H1 (cell line): ENCODE measurements at regions not wholly inside any gene's neighbourhood (a gene's known extent, or its start where the extent isn't known, plus 50 kb on each side); places are given as distances from the start of the nearest gene placed in this dataset.

ENCODE experiments used
- CTCF ChIA-PET: fragments of 300-600 bp; sonication (Branson Sonifier 250); formaldehyde crosslinking; loops from one replicate; lab custom pipeline; 2021; ENCODE audit not compliant: partially characterized antibody; lab: Charles Lee
- POLR2A ChIA-PET: fragments of 300-600 bp; sonication (Branson Sonifier 250); formaldehyde crosslinking; loops from one replicate; lab custom pipeline; 2021; ENCODE audit warnings: inconsistent platforms; ENCODE audit not compliant: partially characterized antibody; lab: Charles Lee
- DNase-seq, 2 experiments: peaks; one replicate each; pipeline versions ENCODE4 v3.0.0 to v3.0.0-alpha.2; 2010 to 2022; ENCODE audit warnings: low spot score in 2 of 2, low read depth in 1 of 2, mixed read lengths in 1 of 2
- FAIRE-seq: peaks from 2 replicates; lab custom pipeline; 2011; peaks lifted over from hg19 to GRCh38; lab: Jason Lieb, UNC
- H2AFZ ChIP-seq: 2 replicates; pipeline ENCODE4 v1.8.1; 2012; ENCODE audit warnings: low read length, inconsistent platforms
- H2AK5ac ChIP-seq: 2 replicates; pipeline ENCODE4 v1.6.1; 2013; ENCODE audit warnings: low read depth, low read length
- H2BK120ac ChIP-seq: replicated peaks from 2 replicates; pipeline ENCODE3; 2013; ENCODE audit warnings: low read depth, low read length, inconsistent platforms
- H2BK12ac ChIP-seq: 2 replicates; pipeline ENCODE4 v1.6.1; 2013; ENCODE audit warnings: low read depth, low read length
- H2BK15ac ChIP-seq: 2 replicates; pipeline ENCODE4 v1.6.1; 2013; ENCODE audit warnings: low read length
- H2BK20ac ChIP-seq: 2 replicates; pipeline ENCODE4 v1.6.1; 2013; ENCODE audit warnings: low read length
- H2BK5ac ChIP-seq: 2 replicates; pipeline ENCODE4 v1.6.1; 2013; ENCODE audit warnings: low read depth, low read length
- H3K14ac ChIP-seq: 2 replicates; pipeline ENCODE4 v1.6.1; 2013; ENCODE audit warnings: inconsistent platforms; ENCODE audit not compliant: insufficient read length
- H3K18ac ChIP-seq: 2 replicates; pipeline ENCODE4 v1.6.1; 2013; ENCODE audit warnings: low read length; ENCODE audit errors: extremely low read depth
- H3K23ac ChIP-seq: 2 replicates; pipeline ENCODE4 v1.6.1; 2013; ENCODE audit warnings: inconsistent platforms; ENCODE audit not compliant: insufficient read length
- H3K23me2 ChIP-seq: 2 replicates; pipeline ENCODE4 v1.6.1; 2013; ENCODE audit warnings: low read depth, low read length
- H3K27ac ChIP-seq: 2 replicates; pipeline ENCODE4 v1.6.1; 2011; ENCODE audit warnings: low read depth, low read length, inconsistent platforms
- H3K27me3 ChIP-seq, 4 experiments: replicated peaks in 1 of 4; 1 replicate in 1 of 4; 2 replicates in 3 of 4; pipeline versions ENCODE4 v1.6.1 to v1.8.1; 2011 to 2013; ENCODE audit warnings: low read length in 3 of 4, mild to moderate bottlenecking in 3 of 4, inconsistent platforms in 2 of 4, mixed read lengths in 2 of 4, moderate library complexity in 1 of 4; ENCODE audit not compliant: control insufficient read depth in 3 of 4, insufficient read depth in 3 of 4; ENCODE audit errors: extremely low read depth in 1 of 4
- H3K36me3 ChIP-seq, 4 experiments: 2 replicates each; pipeline versions ENCODE4 v1.6.1 to v1.8.1; 2011 to 2013; ENCODE audit warnings: mild to moderate bottlenecking in 4 of 4, low read length in 3 of 4, moderate library complexity in 2 of 4, control low read depth in 1 of 4, inconsistent platforms in 1 of 4; ENCODE audit not compliant: insufficient read depth in 4 of 4, control insufficient read depth in 2 of 4
- H3K4ac ChIP-seq: replicated peaks from 2 replicates; pipeline ENCODE3; 2013; ENCODE audit warnings: low read length, low read depth, mixed read lengths, inconsistent platforms; ENCODE audit not compliant: insufficient read length
- H3K4me1 ChIP-seq, 4 experiments: replicated peaks in 1 of 4; 1 replicate in 1 of 4; 2 replicates in 3 of 4; pipeline versions ENCODE4 v1.6.1 to v1.8.1; 2011 to 2013; ENCODE audit warnings: low read length in 3 of 4, inconsistent platforms in 2 of 4, mixed read lengths in 1 of 4; ENCODE audit not compliant: insufficient read depth in 4 of 4, control insufficient read depth in 3 of 4
- H3K4me2 ChIP-seq, 2 experiments: 2 replicates each; pipeline versions ENCODE4 v1.6.1 to v1.8.1; 2011 to 2013; ENCODE audit warnings: low read depth in 2 of 2, low read length in 2 of 2, control low read depth in 1 of 2, inconsistent platforms in 1 of 2, mild to moderate bottlenecking in 1 of 2; ENCODE audit not compliant: insufficient read depth in 1 of 2
- H3K4me3 ChIP-seq, 4 experiments: fragments of 200-600, 300-600 bp in 1 of 4; sonication (generic), shearing (Covaris generic), sonication (Bioruptor Twin) in 1 of 4; 2 replicates each; pipeline versions ENCODE4 v1.5.1 to v1.8.1; 2011 to 2016; ENCODE audit warnings: low read length in 4 of 4, low read depth in 3 of 4, control low read depth in 2 of 4, inconsistent platforms in 2 of 4, mild to moderate bottlenecking in 2 of 4, mixed read lengths in 1 of 4, moderate library complexity in 1 of 4; ENCODE audit not compliant: insufficient read depth in 2 of 4; ENCODE audit errors: extremely low read depth in 1 of 4
- H3K56ac ChIP-seq: replicated peaks from 2 replicates; pipeline ENCODE3; 2013; ENCODE audit warnings: low read depth, mild to moderate bottlenecking, mixed read lengths, low read length, inconsistent platforms; ENCODE audit not compliant: insufficient read length
- H3K79me1 ChIP-seq: 2 replicates; pipeline ENCODE4 v1.6.1; 2013; ENCODE audit warnings: low read depth, low read length, control low read depth
- H3K79me2 ChIP-seq, 2 experiments: 2 replicates each; pipeline versions ENCODE4 v1.6.1 to v1.8.1; 2012 to 2013; ENCODE audit warnings: low read length in 2 of 2, mild to moderate bottlenecking in 2 of 2, inconsistent platforms in 1 of 2; ENCODE audit not compliant: insufficient read depth in 2 of 2, control insufficient read depth in 1 of 2
- H3K9ac ChIP-seq, 4 experiments: replicated peaks in 1 of 4; 1 replicate in 1 of 4; 2 replicates in 3 of 4; pipeline versions ENCODE4 v1.6.1 to v1.8.1; 2011 to 2013; ENCODE audit warnings: low read depth in 3 of 4, low read length in 3 of 4, control low read depth in 2 of 4, mild to moderate bottlenecking in 2 of 4, moderate library complexity in 2 of 4, inconsistent platforms in 1 of 4; ENCODE audit errors: extremely low read depth in 1 of 4
- H3K9me3 ChIP-seq, 2 experiments: 2 replicates each; pipeline versions ENCODE4 v1.6.1 to v1.8.1; 2012 to 2013; ENCODE audit warnings: mild to moderate bottlenecking in 2 of 2, moderate library complexity in 2 of 2, control low read depth in 1 of 2, inconsistent platforms in 1 of 2, low read depth in 1 of 2, low read length in 1 of 2, mixed read lengths in 1 of 2; ENCODE audit not compliant: insufficient read depth in 2 of 2
- H4K20me1 ChIP-seq, 2 experiments: replicated peaks in 1 of 2; 2 replicates each; pipeline versions ENCODE3 to v1.8.1; 2011 to 2013; ENCODE audit warnings: inconsistent platforms in 2 of 2, low read length in 2 of 2, mild to moderate bottlenecking in 1 of 2; ENCODE audit not compliant: insufficient read depth in 2 of 2, control insufficient read depth in 1 of 2
- H4K5ac ChIP-seq: 2 replicates; pipeline ENCODE4 v1.6.1; 2013; ENCODE audit warnings: low read length, low read depth, mixed read lengths, inconsistent platforms; ENCODE audit not compliant: insufficient read length
- H4K8ac ChIP-seq: 2 replicates; pipeline ENCODE4 v1.8.0; 2013; ENCODE audit warnings: mild to moderate bottlenecking, moderate library complexity, low read length, inconsistent platforms; ENCODE audit not compliant: insufficient read depth; ENCODE audit errors: extremely low read depth
- H4K91ac ChIP-seq: replicated peaks from 2 replicates; pipeline ENCODE3; 2013; ENCODE audit warnings: low read length, mixed read lengths, inconsistent platforms; ENCODE audit not compliant: insufficient read length
- ASH2L ChIP-seq: fragments of 200-600, 300-600 bp; sonication (generic); IDR thresholded peaks from one replicate; pipeline ENCODE4 v1.7.1; 2017; ENCODE audit warnings: low read length
- CTCF ChIP-seq, 3 experiments: IDR thresholded peaks; 1 replicate in 2 of 3; 2 replicates in 1 of 3; pipeline versions ENCODE4 v1.5.1 to v1.6.1; 2011; ENCODE audit warnings: low read length in 3 of 3, mild to moderate bottlenecking in 3 of 3, inconsistent platforms in 2 of 3, low read depth in 1 of 3, moderate library complexity in 1 of 3; ENCODE audit not compliant: insufficient read depth in 1 of 3; ENCODE audit errors: control extremely low read depth in 1 of 3
- HDAC6 ChIP-seq: IDR thresholded peaks from one replicate; pipeline ENCODE4 v1.7.1; 2012; ENCODE audit warnings: low read depth, mild to moderate bottlenecking, inconsistent platforms, low read length, moderate library complexity
- KDM1A ChIP-seq: fragments of 200-600, 300-600 bp; sonication (generic); IDR thresholded peaks from 2 replicates; pipeline ENCODE4 v1.7.1; 2016; ENCODE audit warnings: mild to moderate bottlenecking, low read length, borderline replicate concordance
- PHF8 ChIP-seq: fragments of 200-600 bp; sonication (generic); conservative IDR thresholded peaks from 2 replicates; pipeline ENCODE4 v1.7.1; 2012; ENCODE audit warnings: low read depth, mild to moderate bottlenecking, inconsistent platforms, low read length, moderate library complexity
- POLR2AphosphoS5 ChIP-seq: IDR thresholded peaks from 2 replicates; pipeline ENCODE4 v1.6.1; 2011; ENCODE audit warnings: low read depth, low read length
- RBBP5 ChIP-seq: IDR thresholded peaks from 2 replicates; pipeline ENCODE4 v1.7.1; 2012; ENCODE audit warnings: low read depth, mild to moderate bottlenecking, inconsistent platforms, low read length, moderate library complexity, borderline replicate concordance
- RFX5 ChIP-seq: IDR thresholded peaks from 2 replicates; pipeline ENCODE4 v1.6.1; 2011; ENCODE audit warnings: low read depth, low read length, improper control_type of control experiment, borderline replicate concordance
- RNF2 ChIP-seq: fragments of 200-900, 300-1000 bp; sonication (generic); IDR thresholded peaks from 2 replicates; pipeline ENCODE4 v1.7.1; 2016; ENCODE audit warnings: borderline replicate concordance, low read depth, mild to moderate bottlenecking, antibody characterized with exemption, low read length; ENCODE audit not compliant: poor library complexity, severe bottlenecking; ENCODE audit errors: missing control alignments
- RXRA ChIP-seq: IDR thresholded peaks from 2 replicates; pipeline ENCODE4 v1.6.1; 2011; ENCODE audit warnings: low read depth, mild to moderate bottlenecking, low read length, moderate library complexity; ENCODE audit not compliant: insufficient read depth
- SIRT6 ChIP-seq: IDR thresholded peaks from one replicate; pipeline ENCODE4 v1.7.1; 2012; ENCODE audit warnings: low read length, inconsistent platforms
- SRF ChIP-seq: IDR thresholded peaks from 2 replicates; pipeline ENCODE4 v1.6.1; 2011; ENCODE audit warnings: mild to moderate bottlenecking, low read depth, low read length, moderate library complexity
- TBP ChIP-seq: IDR thresholded peaks from 2 replicates; pipeline ENCODE4 v1.6.1; 2011; ENCODE audit warnings: low read depth, low read length, improper control_type of control experiment
- WGBS, 2 experiments: shearing (Covaris generic) in 1 of 2; methylation state at CpG; one replicate each; pipeline versions ENCODE4 v1.1.6 to v1.1.7; 2013 to 2015; ENCODE audit warnings: low lambda C conversion rate in 2 of 2, mixed read lengths in 2 of 2, inconsistent platforms in 1 of 2, low coverage in 1 of 2, missing lambda C conversion rate in 1 of 2; ENCODE audit not compliant: insufficient replicate concordance in 2 of 2, insufficient coverage in 1 of 2, insufficient read length in 1 of 2; ENCODE audit errors: extremely low coverage in 1 of 2, missing lambda C conversion rate in 1 of 2; 5-methylcytosine and 5-hydroxymethylcytosine counted together

GRCh38 chr4:97498875-97499274 is 644.4 kb downstream of the STPG2 start:
- Histone ChIP-seq H3K4me3 (no peak overlapping the region), H3K18ac (no peak overlapping the region), H3K79me2 (no peaks in the 10 kb centered on the region), H2AK5ac (no peak overlapping the region), H3K27me3 (no peaks in the 10 kb centered on the region), H3K36me3 (no peaks in the 10 kb centered on the region), H3K14ac (no peak overlapping the region), H4K91ac (no peak overlapping the region), H3K23ac (no peak overlapping the region), H2BK5ac (no peak overlapping the region), H4K20me1 (no peaks in the 10 kb centered on the region), H2BK120ac (no peak overlapping the region), H3K23me2 (no peaks in the 10 kb centered on the region), H3K4me1 (peaks cover 0 to 7% (median 3%) of the 10 kb centered on the region in 4 experiments; a peak in 3 of 7 replicates), H4K8ac (no peak overlapping the region), H4K5ac (peak overlapping the region; percentile 2), H3K27ac (no peak overlapping the region), H2BK12ac (no peak overlapping the region), H3K79me1 (no peaks in the 10 kb centered on the region), H2AFZ (no peak overlapping the region; the same call in 1 of the 2 replicates), H3K9ac (no peak overlapping the region), H3K56ac (no peak overlapping the region), H2BK20ac (no peak overlapping the region), H3K4ac (no peak overlapping the region), H2BK15ac (no peak overlapping the region), H3K4me2 (no peak overlapping the region), H3K9me3 (no peaks in the 10 kb centered on the region)
- ChIA-PET CTCF (no interaction called here), POLR2A (no interaction called here)
- FAIRE-seq (no peak), DNase-seq (no peak)
- 96% methylated on average over 3 of the region's 3 CpGs; no CpG with 5 or more reads in 1 of the 2 experiments for WGBS, 2 experiments
- no peak for TF ChIP-seq RXRA
- TF ChIP-seq RFX5, result no peak
- TF ChIP-seq HDAC6, result no peak
- TF ChIP-seq TBP, result no peak
- no peak for TF ChIP-seq ASH2L
- TF ChIP-seq PHF8, result no peak
- TF ChIP-seq SRF, result no peak
- TF ChIP-seq RNF2, result no peak
- TF ChIP-seq SIRT6, result no peak
- no peak for TF ChIP-seq POLR2AphosphoS5
- TF ChIP-seq RBBP5, result no peak
- no peak for TF ChIP-seq CTCF (IDR thresholded peaks at IDR 0.05; ENCODE audit: control extremely low read depth in 1 of 3, insufficient read depth in 1 of 3, low read depth in 1 of 3, low read length in 3 of 3)
- TF ChIP-seq KDM1A, result no peak
